Stimulated activated CD4-positive, alpha-beta T cell treated with anti-CD3 and anti-CD28 coated beads, TNF-alpha, amount 100 ng/mL, for 4 hours (primary cell): ENCODE measurements at regions not wholly inside any gene's neighbourhood (a gene's known extent, or its start where the extent isn't known, plus 50 kb on each side); places are given as distances from the start of the nearest gene placed in this dataset.
A peak's percentile ranks its signal among the peaks of the same experiment; 100 is the strongest.

Source experiments
- DNase-seq, 3 experiments: peaks; one replicate each; pipeline ENCODE4 v3.0.0-alpha.2; 2020; ENCODE audit warnings: low read depth in 3 of 3

GRCh38 chr19:30667227-30667626 lies 295.0 kb downstream of the ZNF536 start:
- no peak for DNase-seq

GRCh38 chr19:30666301-30666803 lies 294.2 kb downstream of the ZNF536 start:
- DNase-seq: peak in 1 of 3 experiments; percentile 13

- DNase-seq: no peak
Measured at GRCh38 chr19:30665449-30665848, 293.3 kb downstream of the ZNF536 start.

- DNase-seq: no peak
Measured at GRCh38 chr19:30663611-30664174, 291.5 kb downstream of the ZNF536 start.

GRCh38 chr19:30662211-30662861 lies 290.2 kb downstream of the ZNF536 start:
- DNase-seq: no peak

GRCh38 chr19:30659638-30660037 lies 287.5 kb downstream of the ZNF536 start:
- DNase-seq: no peak

- no peak for DNase-seq
Measured at GRCh38 chr19:30656520-30657100, 284.4 kb downstream of the ZNF536 start.

- DNase-seq: no peak
Measured at GRCh38 chr19:30653646-30654386, 281.6 kb downstream of the ZNF536 start.

GRCh38 chr19:30652751-30653150 lies 280.6 kb downstream of the ZNF536 start:
- DNase-seq: no peak

- DNase-seq: no peak
Measured at GRCh38 chr19:30651691-30652090, 279.5 kb downstream of the ZNF536 start.

GRCh38 chr19:30651066-30651465 lies 278.9 kb downstream of the ZNF536 start:
- no peak for DNase-seq

- no peak for DNase-seq
Measured at GRCh38 chr19:30649934-30650614, 277.9 kb downstream of the ZNF536 start.

- no peak for DNase-seq
Measured at GRCh38 chr19:30648866-30649862, 277.0 kb downstream of the ZNF536 start.

GRCh38 chr19:30647891-30648720 lies 275.9 kb downstream of the ZNF536 start:
- DNase-seq: no peak

- DNase-seq: no peak
Measured at GRCh38 chr19:30646806-30647205, 274.6 kb downstream of the ZNF536 start.

- no peak for DNase-seq
Measured at GRCh38 chr19:30645946-30646577, 273.9 kb downstream of the ZNF536 start.

- no peak for DNase-seq
Measured at GRCh38 chr19:30640252-30640965, 268.2 kb downstream of the ZNF536 start.

GRCh38 chr19:30638889-30639288 lies 266.7 kb downstream of the ZNF536 start:
- no peak for DNase-seq

- no peak for DNase-seq
Measured at GRCh38 chr19:30637926-30638325, 265.7 kb downstream of the ZNF536 start.
